MCF 10A (cell line): ENCODE measurements at regions not wholly inside any gene's neighbourhood (a gene's known extent, or its start where the extent isn't known, plus 50 kb on each side); places are given as distances from the start of the nearest gene placed in this dataset.
"Not testable (repeated sequence)": the region's sequence is repeated elsewhere in the genome, so short reads cannot be mapped to it uniquely, and the experiment has no call there.

Source experiments
- BruUV-seq: library from RNA; stranded (reverse); fragments of 400-500 nt; replicated peaks from 2 replicates; lab custom pipeline; 2021; lab: Mats Ljungman, UMichigan
- CTCF ChIA-PET: fragments of 300-600 bp; sonication (Branson Sonifier 250); formaldehyde crosslinking; extraction: SDS; loops from one replicate; lab custom pipeline; 2021; ENCODE audit warnings: antibody characterized with exemption, inconsistent platforms; lab: Yijun Ruan, JAX
- POLR2A ChIA-PET: fragments of 300-600, 350-650 bp; sonication (Branson Sonifier 250); formaldehyde crosslinking; extraction: SDS; loops from one replicate; lab custom pipeline; 2020; ENCODE audit warnings: antibody characterized with exemption, inconsistent platforms; lab: Yijun Ruan, JAX
- DNase-seq: peaks from one replicate; pipeline ENCODE4 v3.0.0-alpha.2; 2018; ENCODE audit not compliant: unreplicated experiment
- H3K27ac Mint-ChIP-seq: one replicate; pipeline ENCODE4 v1.8.0; 2022; ENCODE audit warnings: mild to moderate bottlenecking, low read depth, mixed read lengths; ENCODE audit not compliant: unreplicated experiment
- H3K27me3 Mint-ChIP-seq: one replicate; pipeline ENCODE4 v1.8.0; 2022; ENCODE audit warnings: mixed read lengths; ENCODE audit not compliant: insufficient read depth, unreplicated experiment
- H3K36me3 Mint-ChIP-seq: one replicate; pipeline ENCODE4 v1.8.0; 2022; ENCODE audit warnings: mild to moderate bottlenecking, moderate library complexity, mixed read lengths; ENCODE audit not compliant: insufficient read depth, unreplicated experiment
- H3K4me1 Mint-ChIP-seq: one replicate; pipeline ENCODE4 v1.8.0; 2022; ENCODE audit warnings: mixed read lengths; ENCODE audit not compliant: insufficient read depth, unreplicated experiment
- H3K4me3 Mint-ChIP-seq: one replicate; pipeline ENCODE4 v1.8.0; 2022; ENCODE audit warnings: mild to moderate bottlenecking, moderate library complexity, mixed read lengths; ENCODE audit not compliant: unreplicated experiment
- H3K9me3 Mint-ChIP-seq: one replicate; pipeline ENCODE4 v1.8.0; 2022; ENCODE audit warnings: mixed read lengths; ENCODE audit not compliant: unreplicated experiment
- CTCF ChIP-seq: fragments of 200-600 bp; IDR thresholded peaks from one replicate; pipeline ENCODE4 v1.8.0; 2022; ENCODE audit warnings: antibody characterized with exemption, mild to moderate bottlenecking; ENCODE audit not compliant: unreplicated experiment
- intact Hi-C: fragments of 100-400 bp; cut with micrococcal nuclease; formaldehyde crosslinking; loops from 2 replicates; pipeline ENCODE4 v1.14.1; 2022

DNA sequence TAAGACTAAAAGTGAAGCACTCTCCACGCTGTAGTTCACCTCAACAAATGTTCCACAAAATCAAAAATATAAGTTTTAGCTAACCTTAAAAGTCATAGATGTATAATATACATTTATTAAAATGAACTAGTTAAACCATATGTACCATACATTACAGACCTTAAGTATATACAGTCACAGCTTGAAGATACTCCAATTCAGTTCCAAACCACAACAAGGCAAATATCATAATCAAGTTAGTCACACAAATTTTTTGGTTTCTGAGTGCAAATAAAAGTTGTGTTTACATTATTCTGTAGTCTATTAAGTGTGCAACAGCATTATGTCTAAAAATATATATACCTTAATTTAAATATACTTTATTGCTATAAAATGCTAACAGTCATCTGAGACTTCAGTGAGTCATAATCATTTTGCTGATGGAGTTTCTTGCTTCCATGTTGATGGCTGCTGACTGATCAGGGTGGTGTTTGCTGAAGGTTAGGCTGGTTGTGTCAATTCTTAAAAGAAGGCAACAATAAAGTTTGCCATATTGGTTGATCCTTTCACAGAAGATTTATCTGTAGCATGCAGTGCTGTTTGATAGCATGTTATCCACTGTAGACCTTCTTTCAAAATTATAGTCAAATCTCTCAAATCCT lies 736.7 kb downstream of the NSUN3 start:
- DNase-seq: no peak
- Mint-ChIP-seq H3K4me3 (no peak overlapping the region), H3K4me1 (no peaks in the 10 kb centered on the region), H3K9me3 (no peaks in the 10 kb centered on the region), H3K36me3 (no peaks in the 10 kb centered on the region), H3K27me3 (peaks cover 11% of the 10 kb centered on the region), H3K27ac (no peak overlapping the region)
- ChIA-PET POLR2A (no interaction called here), CTCF (no interaction called here)
- intact Hi-C loops: no loop called here
- no TSS peak for BruUV-seq
- TF ChIP-seq CTCF: no peak

DNA sequence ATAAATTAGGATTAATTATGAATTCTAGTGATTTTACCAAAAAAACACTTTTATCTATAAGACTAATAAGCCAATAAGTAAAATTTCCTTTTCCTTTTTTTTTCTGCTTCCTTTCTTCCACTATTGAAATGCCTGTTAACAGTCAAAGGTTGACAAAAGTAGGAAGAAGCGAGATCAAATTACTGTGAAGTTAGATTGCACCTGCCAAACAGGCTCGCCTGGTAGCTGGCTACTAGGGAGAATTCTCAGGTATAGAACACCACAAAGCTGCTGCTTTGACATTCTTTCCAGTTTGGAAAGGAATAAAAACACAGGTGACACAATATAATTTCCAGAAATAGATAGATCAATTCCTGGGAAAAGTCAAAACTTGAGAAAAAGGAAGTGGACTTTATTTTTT lies 749.0 kb downstream of the NSUN3 start:
- Mint-ChIP-seq H3K36me3 (no peaks in the 10 kb centered on the region), H3K27ac (no peak overlapping the region), H3K9me3 (no peaks in the 10 kb centered on the region), H3K27me3 (peaks cover 88% of the 10 kb centered on the region), H3K4me1 (no peaks in the 10 kb centered on the region), H3K4me3 (no peak overlapping the region)
- BruUV-seq: no TSS peak
- POLR2A ChIA-PET: no interaction called here
- CTCF ChIA-PET: interaction anchor here (0.7 kb wide), 1 partner anchor 398 kb away, joined by 4 read pairs; no protein-coding TSS in a partner anchor
- TF ChIP-seq CTCF: no peak
- DNase-seq: no peak
- intact Hi-C loops: no loop called here

GRCh38 chr3:94821241-94821640 lies 758.4 kb downstream of the NSUN3 start:
- intact Hi-C loops: no loop called here
- CTCF ChIA-PET: no interaction called here

GRCh38 chr3:94822298-94822697 lies 759.4 kb downstream of the NSUN3 start:
- H3K36me3 Mint-ChIP-seq: no peaks in the 10 kb centered on the region
- H3K4me1 Mint-ChIP-seq: no peaks in the 10 kb centered on the region
- no peak for DNase-seq
- no peak overlapping the region for H3K27ac Mint-ChIP-seq
- ChIA-PET CTCF (interaction anchor here (0.6 kb wide), 1 partner anchor 569 kb away, joined by 3 read pairs; no protein-coding TSS in a partner anchor), POLR2A (interaction anchor here (0.5 kb wide), 1 partner anchor 70 kb away, joined by 3 read pairs; no protein-coding TSS in a partner anchor)
- no peak for TF ChIP-seq CTCF
- H3K9me3 Mint-ChIP-seq: no peaks in the 10 kb centered on the region
- H3K27me3 Mint-ChIP-seq: peaks cover 28% of the 10 kb centered on the region
- BruUV-seq: no TSS peak
- intact Hi-C loops: no loop called here
- no peak overlapping the region for H3K4me3 Mint-ChIP-seq

More at GRCh38 chr3:94821241-94821640, 758.4 kb downstream of the NSUN3 start:
- no peak for DNase-seq
- no peak for TF ChIP-seq CTCF
- Mint-ChIP-seq H3K4me1 (no peaks in the 10 kb centered on the region), H3K36me3 (no peaks in the 10 kb centered on the region), H3K4me3 (no peak overlapping the region), H3K27ac (no peak overlapping the region), H3K27me3 (peaks cover 36% of the 10 kb centered on the region), H3K9me3 (no peaks in the 10 kb centered on the region)
- BruUV-seq: no TSS peak
- POLR2A ChIA-PET: no interaction called here

GRCh38 chr3:94846251-94846650 lies 783.4 kb downstream of the NSUN3 start:
- H3K27me3 Mint-ChIP-seq, CTCF ChIA-PET, H3K9me3 Mint-ChIP-seq, DNase-seq, H3K36me3 Mint-ChIP-seq, intact Hi-C loops, H3K4me1 Mint-ChIP-seq, POLR2A ChIA-PET, BruUV-seq, H3K27ac Mint-ChIP-seq, H3K4me3 Mint-ChIP-seq: not testable (repeated sequence)
